Ishikawa (cell line): ENCODE measurements at regions not wholly inside any gene's neighbourhood (a gene's known extent, or its start where the extent isn't known, plus 50 kb on each side); places are given as distances from the start of the nearest gene placed in this dataset.

Experiments
- CEBPB ChIP-seq: IDR thresholded peaks from 2 replicates; pipeline ENCODE4 v1.6.1; 2012
- CREB1 ChIP-seq: IDR thresholded peaks from 2 replicates; pipeline ENCODE4 v1.6.1; 2012; ENCODE audit warnings: low read depth
- EGR1 ChIP-seq: IDR thresholded peaks from 2 replicates; pipeline ENCODE4 v1.6.1; 2012
- EP300 ChIP-seq: IDR thresholded peaks from 2 replicates; pipeline ENCODE4 v1.6.1; 2012; ENCODE audit warnings: borderline replicate concordance
- FOXM1 ChIP-seq: IDR thresholded peaks from 2 replicates; pipeline ENCODE4 v1.6.1; 2012; ENCODE audit warnings: low read depth, borderline replicate concordance
- MAX ChIP-seq: IDR thresholded peaks from 2 replicates; pipeline ENCODE4 v1.6.1; 2012
- NFIC ChIP-seq: IDR thresholded peaks from 2 replicates; pipeline ENCODE4 v1.6.1; 2012
- RAD21 ChIP-seq: IDR thresholded peaks from 2 replicates; pipeline ENCODE4 v1.6.1; 2012; ENCODE audit warnings: low read depth
- REST ChIP-seq: IDR thresholded peaks from 2 replicates; pipeline ENCODE4 v1.6.1; 2012; ENCODE audit warnings: low read depth, mild to moderate bottlenecking
- TAF1 ChIP-seq: IDR thresholded peaks from 2 replicates; pipeline ENCODE4 v1.6.1; 2012; ENCODE audit warnings: low read depth, mild to moderate bottlenecking
- TCF12 ChIP-seq: IDR thresholded peaks from 2 replicates; pipeline ENCODE4 v1.6.1; 2012; ENCODE audit warnings: low read depth
- TEAD4 ChIP-seq: IDR thresholded peaks from 2 replicates; pipeline ENCODE4 v1.6.1; 2012
- USF1 ChIP-seq: IDR thresholded peaks from 2 replicates; pipeline ENCODE4 v1.6.1; 2012
- YY1 ChIP-seq: IDR thresholded peaks from 2 replicates; pipeline ENCODE4 v1.6.1; 2012; ENCODE audit warnings: low read depth
- ZBTB7A ChIP-seq: IDR thresholded peaks from 2 replicates; pipeline ENCODE4 v1.6.1; 2012; ENCODE audit warnings: low read depth

- no peak for TF ChIP-seq EP300
- TF ChIP-seq YY1: no peak
- TF ChIP-seq ZBTB7A: no peak
- TF ChIP-seq EGR1: no peak
- no peak for TF ChIP-seq TCF12
- TF ChIP-seq RAD21: no peak
- TF ChIP-seq TAF1: no peak
- no peak for TF ChIP-seq USF1
- no peak for TF ChIP-seq TEAD4
- TF ChIP-seq MAX: no peak
- TF ChIP-seq FOXM1: no peak
- no peak for TF ChIP-seq CREB1
- TF ChIP-seq NFIC: no peak
- no peak for TF ChIP-seq REST
- TF ChIP-seq CEBPB: no peak
These were observed 147.2 kb upstream of the MXRA5 start for GRCh38 chrX:3493605-3494004.

GRCh38 chrX:3485727-3486126 is 139.3 kb upstream of the MXRA5 start:
- TF ChIP-seq MAX (no peak), TCF12 (no peak), REST (no peak), ZBTB7A (no peak), EGR1 (no peak), USF1 (no peak), YY1 (no peak), FOXM1 (no peak), EP300 (no peak), RAD21 (no peak), CREB1 (no peak), TAF1 (no peak), CEBPB (no peak), TEAD4 (no peak), NFIC (no peak)

GRCh38 chrX:3479026-3479425 is 132.6 kb upstream of the MXRA5 start:
- TF ChIP-seq CEBPB (no peak), RAD21 (no peak), REST (no peak), EGR1 (no peak), MAX (no peak), NFIC (no peak), FOXM1 (no peak), USF1 (no peak), TEAD4 (no peak)

GRCh38 chrX:3476973-3477372 is 130.5 kb upstream of the MXRA5 start:
- TF ChIP-seq CEBPB (no peak), TEAD4 (no peak)

GRCh38 chrX:3468031-3468430 is 121.6 kb upstream of the MXRA5 start:
- TF ChIP-seq MAX (no peak), TCF12 (no peak)
